M059J (cell line): ENCODE measurements at regions not wholly inside any gene's neighbourhood (a gene's known extent, or its start where the extent isn't known, plus 50 kb on each side); places are given as distances from the start of the nearest gene placed in this dataset.

Experiments used
- DNase-seq: peaks from one replicate; pipeline ENCODE4 v3.0.0-alpha.2; 2012; ENCODE audit warnings: low read depth

DNA sequence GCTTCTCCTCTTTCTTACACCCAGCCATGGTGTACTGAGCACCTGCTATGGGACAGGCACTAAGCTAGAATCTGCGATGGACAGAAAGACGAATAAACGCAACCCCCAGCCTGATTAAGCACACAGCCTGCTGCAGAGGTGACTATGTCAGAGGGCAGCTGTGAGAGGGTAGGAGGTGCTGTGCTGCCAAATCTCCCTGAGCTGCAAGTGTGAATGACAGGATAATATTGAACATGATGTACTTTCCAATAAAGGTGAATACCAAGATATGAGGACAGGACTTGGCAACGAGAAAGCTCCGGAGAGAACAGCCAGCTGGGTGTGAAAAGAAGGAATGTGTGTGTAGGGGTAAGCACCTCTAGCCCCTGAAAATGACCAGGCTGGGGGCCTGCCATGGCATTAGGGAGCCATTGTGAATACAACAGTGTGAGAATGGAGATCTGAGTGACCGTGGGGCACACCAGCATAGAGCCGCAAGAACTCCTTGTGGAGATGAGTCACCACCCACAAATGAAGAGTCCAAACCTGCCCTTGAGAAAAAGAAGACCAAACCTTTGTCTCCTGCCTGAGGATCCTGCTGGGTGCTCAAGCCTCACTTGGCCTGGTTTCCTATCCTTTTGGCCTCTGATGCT is 83.0 kb upstream of the ATF3 start:
- peak; percentile 80 for DNase-seq

DNA sequence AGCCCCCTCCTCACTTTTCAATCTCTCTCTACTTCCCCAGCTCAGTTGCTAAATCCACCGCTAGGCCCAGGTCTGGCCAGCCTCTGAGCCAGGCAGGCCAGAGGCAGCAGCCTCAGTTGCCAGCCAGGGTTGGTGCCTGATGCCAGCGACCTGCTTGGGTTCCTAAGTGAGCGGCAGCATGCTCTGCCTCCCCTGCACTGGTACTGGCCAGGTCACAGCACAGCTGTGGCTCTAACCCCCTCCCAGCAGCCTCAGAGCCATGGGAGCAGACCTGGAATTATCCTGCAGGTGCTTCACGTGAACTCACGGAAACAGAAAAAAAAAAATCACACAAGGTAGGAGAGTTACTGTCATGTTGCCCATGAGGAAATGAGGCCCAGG is 82.5 kb upstream of the ATF3 start:
- DNase-seq: no peak

DNA sequence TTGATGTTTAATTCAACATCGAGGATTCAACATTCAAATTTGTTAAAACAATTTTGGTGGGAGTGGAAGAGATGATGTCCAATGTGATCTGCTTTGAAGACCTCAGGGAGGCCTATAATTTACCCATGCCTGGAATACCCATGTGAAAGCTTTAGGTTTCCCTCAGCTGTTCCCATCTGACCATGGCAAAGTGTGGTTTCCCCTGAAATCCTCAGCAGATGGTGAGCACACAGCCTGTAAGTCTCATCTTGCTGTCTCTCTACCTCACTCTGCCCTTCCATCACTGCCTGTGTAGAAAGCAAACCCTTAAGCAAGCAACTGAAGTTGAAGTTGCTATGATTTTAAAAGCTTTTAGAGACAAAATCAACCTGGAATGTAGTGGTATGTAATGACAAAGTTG is 80.1 kb upstream of the ATF3 start:
- DNase-seq: no peak

GRCh38 chr1:212529211-212529741 is 79.3 kb upstream of the ATF3 start:
- peak; percentile 74 for DNase-seq

- no peak for DNase-seq
Observed at GRCh38 chr1:212531267-212531666, 77.3 kb upstream of the ATF3 start.

DNA sequence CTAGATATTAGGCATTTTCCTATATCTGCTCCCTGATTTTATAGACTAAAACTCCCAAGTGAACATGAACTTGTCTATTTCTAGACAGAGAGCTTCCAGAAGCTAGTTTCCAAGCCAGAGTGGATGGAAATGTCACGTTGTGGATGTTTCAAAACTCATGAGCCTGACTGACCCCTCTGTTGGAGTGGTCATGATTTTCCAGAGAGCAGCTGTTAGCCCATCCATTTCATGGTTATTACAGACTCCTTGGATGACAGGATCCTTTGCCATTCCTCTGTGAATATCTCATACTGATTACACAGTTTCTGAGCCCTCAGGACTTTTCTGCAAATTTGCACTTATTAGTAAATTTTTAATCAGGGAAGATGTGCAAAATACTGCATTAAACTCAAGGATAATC is 76.8 kb upstream of the ATF3 start:
- no peak for DNase-seq

GRCh38 chr1:212532469-212533147 is 76.0 kb upstream of the ATF3 start:
- no peak for DNase-seq

GRCh38 chr1:212533148-212533517 is 75.4 kb upstream of the ATF3 start:
- DNase-seq: no peak

DNA sequence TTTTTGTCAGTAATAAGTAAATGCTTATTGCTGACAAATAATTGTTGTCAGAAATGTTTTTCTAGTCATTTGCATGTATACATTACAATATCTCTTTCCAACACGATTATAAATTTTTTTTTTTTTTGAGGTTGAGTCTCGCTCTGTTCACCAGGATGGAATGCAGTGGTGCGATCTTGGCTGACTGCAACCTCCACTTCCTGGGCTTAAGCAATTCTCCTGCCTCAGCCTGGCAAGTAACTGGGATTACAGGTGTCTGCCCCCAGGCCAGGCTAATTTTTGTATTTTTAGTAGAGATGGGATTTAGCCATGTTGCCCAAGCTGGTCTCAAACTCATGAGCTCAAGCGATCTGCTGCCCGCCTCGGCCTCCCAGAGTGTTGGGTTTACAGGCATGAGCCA is 72.0 kb upstream of the ATF3 start:
- peak; percentile 50 for DNase-seq

DNA sequence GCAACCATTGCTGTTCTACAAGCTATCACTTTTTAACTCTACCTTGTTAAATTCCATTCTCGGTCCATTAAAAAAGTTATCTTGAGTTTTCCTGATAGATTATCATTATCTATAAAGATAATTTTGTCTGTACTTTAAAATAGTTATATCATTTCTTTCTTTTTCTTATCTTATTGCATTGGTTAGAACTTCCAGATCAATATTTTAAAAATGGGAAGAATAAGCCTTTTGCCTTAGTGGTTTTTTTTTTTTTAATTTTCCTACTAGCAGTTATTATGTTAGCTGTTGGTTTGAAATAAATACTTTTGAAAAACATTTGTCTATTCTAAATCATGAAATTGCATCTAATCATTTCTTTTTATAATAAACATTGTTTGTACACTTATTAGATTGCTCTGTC is 71.0 kb upstream of the ATF3 start:
- DNase-seq: no peak

DNA sequence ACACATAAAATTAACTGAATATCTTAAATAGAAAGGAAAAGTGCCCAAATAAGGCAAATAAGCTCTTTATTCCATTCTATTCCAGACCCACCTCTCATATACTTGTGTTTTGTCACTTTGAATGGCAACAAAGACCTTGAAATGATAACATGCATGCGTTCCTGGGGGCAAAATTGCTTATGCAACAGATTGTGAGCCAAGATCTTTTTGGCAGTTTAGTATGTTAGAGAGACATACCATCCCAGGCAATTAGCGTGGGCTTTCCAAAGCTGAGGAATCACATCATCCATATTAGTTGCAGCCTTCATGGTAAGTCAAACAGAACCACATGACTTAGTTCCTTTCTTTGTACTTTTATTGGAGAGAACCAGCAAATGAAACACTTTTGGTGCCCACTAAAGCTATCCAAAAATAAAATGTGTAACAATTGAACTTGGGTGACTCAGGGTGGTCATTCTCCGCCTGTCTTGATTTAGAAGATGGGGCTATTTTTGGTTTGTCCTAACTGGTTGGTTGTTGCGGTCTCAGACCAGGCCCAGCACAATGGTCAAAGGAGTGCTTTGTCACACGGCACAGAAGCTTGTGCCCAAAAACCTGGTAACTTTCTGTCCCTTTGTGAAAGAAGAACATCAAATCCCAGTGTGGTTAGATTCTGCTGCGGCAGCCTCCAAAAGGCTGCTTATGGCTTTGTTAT is 68.7 kb upstream of the ATF3 start:
- no peak for DNase-seq

GRCh38 chr1:212542761-212543187 is 65.8 kb upstream of the ATF3 start:
- DNase-seq: no peak

- no peak for DNase-seq
Observed at GRCh38 chr1:212544110-212544509, 64.5 kb upstream of the ATF3 start.

GRCh38 chr1:212545941-212546635 is 62.5 kb upstream of the ATF3 start:
- no peak for DNase-seq

GRCh38 chr1:212549503-212550017 is 59.0 kb upstream of the ATF3 start:
- DNase-seq: no peak

- no peak for DNase-seq
Observed at GRCh38 chr1:212551929-212552328, 56.6 kb upstream of the ATF3 start.

- no peak for DNase-seq
Observed at GRCh38 chr1:212553676-212554075, 54.9 kb upstream of the ATF3 start.

DNA sequence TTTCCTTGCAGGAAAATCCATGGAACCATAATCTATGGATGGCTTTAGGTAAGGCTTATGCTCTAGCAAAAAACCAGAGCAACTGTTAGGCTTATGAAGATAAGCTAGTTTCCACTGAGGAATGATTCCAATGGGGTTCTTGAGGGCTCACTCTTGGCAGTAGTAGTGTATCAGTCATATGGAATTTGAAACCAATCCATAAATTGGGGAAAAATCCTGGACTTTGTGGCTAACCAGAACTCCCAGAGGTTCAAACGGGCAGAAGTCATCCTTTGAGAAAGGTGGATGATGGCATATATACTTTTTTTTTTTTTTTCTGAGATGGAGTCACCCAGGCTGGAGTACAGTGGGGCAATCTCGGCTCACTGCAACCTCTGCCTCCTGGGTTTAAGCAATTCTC is 54.2 kb upstream of the ATF3 start:
- DNase-seq: peak; percentile 57

GRCh38 chr1:212555426-212555825 is 53.1 kb upstream of the ATF3 start:
- DNase-seq: no peak

DNA sequence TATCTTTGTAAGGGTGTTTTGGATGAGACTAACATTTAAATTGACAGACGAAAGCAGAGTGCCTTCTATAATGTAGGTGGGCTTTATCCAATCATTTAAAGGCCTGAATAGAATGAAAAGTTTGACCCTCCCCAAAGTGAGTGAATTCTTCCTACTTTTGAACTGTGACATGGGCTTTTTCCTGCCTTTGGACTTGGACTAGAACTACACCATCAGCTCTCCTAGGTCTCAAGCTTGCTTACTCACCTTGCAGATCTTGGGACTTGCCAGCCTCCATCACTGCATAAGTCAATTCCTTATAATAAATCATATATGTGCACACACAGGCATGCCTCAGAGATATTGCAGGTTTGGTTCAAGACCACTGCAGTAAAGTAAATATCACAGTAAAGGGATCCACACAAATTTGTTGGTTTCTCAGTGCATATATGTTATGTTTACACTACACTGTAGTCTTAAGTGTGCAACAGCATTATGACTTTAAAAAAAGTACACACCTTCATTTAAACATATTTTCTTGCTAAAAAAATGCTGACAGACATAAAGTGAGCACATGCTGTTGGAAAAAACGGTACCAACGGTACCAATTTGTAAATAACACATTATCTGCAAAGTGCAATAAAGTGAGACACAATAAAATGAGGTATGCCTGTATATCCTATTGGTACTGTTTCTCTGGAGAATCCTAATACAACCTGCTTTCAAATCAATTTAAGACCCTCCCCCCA is 51.6 kb upstream of the ATF3 start:
- DNase-seq: no peak
